ENCODE measurements at regions not wholly inside any gene's neighbourhood (a gene's known extent, or its start where the extent isn't known, plus 50 kb on each side); places are given as distances from the start of the nearest gene placed in this dataset.

DNA sequence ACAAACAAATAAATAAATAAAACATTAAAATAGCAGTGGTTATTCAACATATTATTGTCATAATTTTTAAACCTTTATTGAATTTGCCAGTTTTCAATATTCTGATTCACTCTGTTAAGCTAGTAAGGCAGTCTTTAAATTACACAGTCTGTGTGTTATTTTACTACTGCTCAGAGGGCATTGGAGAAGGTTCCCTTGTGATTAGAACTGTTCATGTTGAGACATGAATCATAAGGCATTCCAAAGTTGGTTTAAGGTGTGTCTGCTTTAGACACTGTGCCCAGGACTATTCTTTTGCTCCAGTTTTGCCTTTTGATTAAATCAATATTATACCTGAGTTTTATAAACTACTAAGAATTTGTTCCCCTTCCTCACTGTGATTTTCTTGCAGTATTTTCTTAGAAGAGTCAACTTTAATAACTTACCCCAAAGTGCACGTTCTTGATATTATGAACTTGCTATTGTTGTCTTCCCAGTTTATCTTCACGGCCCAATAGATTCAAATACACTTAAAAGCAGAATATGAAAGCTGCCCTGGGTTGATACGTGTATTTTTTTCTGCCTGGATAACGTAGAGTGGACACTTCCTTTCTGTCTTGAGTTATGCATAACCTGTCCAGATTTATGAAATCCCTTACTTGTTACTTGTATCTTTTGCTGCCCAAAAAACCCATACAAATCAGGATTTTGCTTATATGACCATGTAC, 105.3 kb upstream of the BCAT1 start:
- no peaks in the 10 kb centered on the region for H3K9me2 ChIP-seq (ENCODE audit: insufficient read depth)
- TF ChIP-seq, protein P1, sequence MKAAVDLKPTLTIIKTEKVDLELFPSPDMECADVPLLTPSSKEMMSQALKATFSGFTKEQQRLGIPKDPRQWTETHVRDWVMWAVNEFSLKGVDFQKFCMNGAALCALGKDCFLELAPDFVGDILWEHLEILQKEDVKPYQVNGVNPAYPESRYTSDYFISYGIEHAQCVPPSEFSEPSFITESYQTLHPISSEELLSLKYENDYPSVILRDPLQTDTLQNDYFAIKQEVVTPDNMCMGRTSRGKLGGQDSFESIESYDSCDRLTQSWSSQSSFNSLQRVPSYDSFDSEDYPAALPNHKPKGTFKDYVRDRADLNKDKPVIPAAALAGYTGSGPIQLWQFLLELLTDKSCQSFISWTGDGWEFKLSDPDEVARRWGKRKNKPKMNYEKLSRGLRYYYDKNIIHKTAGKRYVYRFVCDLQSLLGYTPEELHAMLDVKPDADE (IDR thresholded peaks at IDR 0.05) = no peak
- TF ChIP-seq, protein P2, sequence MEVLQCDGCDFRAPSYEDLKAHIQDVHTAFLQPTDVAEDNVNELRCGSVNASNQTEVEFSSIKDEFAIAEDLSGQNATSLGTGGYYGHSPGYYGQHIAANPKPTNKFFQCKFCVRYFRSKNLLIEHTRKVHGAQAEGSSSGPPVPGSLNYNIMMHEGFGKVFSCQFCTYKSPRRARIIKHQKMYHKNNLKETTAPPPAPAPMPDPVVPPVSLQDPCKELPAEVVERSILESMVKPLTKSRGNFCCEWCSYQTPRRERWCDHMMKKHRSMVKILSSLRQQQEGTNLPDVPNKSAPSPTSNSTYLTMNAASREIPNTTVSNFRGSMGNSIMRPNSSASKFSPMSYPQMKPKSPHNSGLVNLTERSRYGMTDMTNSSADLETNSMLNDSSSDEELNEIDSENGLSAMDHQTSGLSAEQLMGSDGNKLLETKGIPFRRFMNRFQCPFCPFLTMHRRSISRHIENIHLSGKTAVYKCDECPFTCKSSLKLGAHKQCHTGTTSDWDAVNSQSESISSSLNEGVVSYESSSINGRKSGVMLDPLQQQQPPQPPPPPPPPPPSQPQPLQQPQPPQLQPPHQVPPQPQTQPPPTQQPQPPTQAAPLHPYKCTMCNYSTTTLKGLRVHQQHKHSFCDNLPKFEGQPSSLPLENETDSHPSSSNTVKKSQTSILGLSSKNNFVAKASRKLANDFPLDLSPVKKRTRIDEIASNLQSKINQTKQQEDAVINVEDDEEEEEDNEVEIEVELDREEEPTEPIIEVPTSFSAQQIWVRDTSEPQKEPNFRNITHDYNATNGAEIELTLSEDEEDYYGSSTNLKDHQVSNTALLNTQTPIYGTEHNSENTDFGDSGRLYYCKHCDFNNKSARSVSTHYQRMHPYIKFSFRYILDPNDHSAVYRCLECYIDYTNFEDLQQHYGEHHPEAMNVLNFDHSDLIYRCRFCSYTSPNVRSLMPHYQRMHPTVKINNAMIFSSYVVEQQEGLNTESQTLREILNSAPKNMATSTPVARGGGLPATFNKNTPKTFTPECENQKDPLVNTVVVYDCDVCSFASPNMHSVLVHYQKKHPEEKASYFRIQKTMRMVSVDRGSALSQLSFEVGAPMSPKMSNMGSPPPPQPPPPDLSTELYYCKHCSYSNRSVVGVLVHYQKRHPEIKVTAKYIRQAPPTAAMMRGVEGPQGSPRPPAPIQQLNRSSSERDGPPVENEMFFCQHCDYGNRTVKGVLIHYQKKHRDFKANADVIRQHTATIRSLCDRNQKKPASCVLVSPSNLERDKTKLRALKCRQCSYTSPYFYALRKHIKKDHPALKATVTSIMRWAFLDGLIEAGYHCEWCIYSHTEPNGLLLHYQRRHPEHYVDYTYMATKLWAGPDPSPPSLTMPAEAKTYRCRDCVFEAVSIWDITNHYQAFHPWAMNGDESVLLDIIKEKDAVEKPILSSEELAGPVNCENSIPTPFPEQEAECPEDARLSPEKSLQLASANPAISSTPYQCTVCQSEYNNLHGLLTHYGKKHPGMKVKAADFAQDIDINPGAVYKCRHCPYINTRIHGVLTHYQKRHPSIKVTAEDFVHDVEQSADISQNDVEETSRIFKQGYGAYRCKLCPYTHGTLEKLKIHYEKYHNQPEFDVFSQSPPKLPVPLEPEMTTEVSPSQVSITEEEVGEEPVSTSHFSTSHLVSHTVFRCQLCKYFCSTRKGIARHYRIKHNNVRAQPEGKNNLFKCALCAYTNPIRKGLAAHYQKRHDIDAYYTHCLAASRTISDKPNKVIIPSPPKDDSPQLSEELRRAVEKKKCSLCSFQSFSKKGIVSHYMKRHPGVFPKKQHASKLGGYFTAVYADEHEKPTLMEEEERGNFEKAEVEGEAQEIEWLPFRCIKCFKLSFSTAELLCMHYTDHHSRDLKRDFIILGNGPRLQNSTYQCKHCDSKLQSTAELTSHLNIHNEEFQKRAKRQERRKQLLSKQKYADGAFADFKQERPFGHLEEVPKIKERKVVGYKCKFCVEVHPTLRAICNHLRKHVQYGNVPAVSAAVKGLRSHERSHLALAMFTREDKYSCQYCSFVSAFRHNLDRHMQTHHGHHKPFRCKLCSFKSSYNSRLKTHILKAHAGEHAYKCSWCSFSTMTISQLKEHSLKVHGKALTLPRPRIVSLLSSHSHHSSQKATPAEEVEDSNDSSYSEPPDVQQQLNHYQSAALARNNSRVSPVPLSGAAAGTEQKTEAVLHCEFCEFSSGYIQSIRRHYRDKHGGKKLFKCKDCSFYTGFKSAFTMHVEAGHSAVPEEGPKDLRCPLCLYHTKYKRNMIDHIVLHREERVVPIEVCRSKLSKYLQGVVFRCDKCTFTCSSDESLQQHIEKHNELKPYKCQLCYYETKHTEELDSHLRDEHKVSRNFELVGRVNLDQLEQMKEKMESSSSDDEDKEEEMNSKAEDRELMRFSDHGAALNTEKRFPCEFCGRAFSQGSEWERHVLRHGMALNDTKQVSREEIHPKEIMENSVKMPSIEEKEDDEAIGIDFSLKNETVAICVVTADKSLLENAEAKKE (CRISPR knock-in tag; IDR thresholded peaks at IDR 0.05) = no peak
- no peak for TF ChIP-seq CREB1 (CRISPR knock-in tag; IDR thresholded peaks at IDR 0.05; ENCODE audit: low read depth)
- TF ChIP-seq JUNB (IDR thresholded peaks at IDR 0.05; ENCODE audit: unreplicated experiment) = no peak
- no peak for TF ChIP-seq ZNF114 (CRISPR knock-in tag; IDR thresholded peaks at IDR 0.05)
- TF ChIP-seq EZH2phosphoT487 (IDR thresholded peaks at IDR 0.05; ENCODE audit: unreplicated experiment) = no peak
- TF ChIP-seq NANOG (IDR thresholded peaks at IDR 0.05; ENCODE audit: borderline replicate concordance) = no peak
- TF ChIP-seq POLR2AphosphoS5 (IDR thresholded peaks at IDR 0.05; ENCODE audit: low read depth) = no peak
- no peak for TF ChIP-seq ZNF331 (CRISPR knock-in tag; IDR thresholded peaks at IDR 0.05; ENCODE audit: low read depth)
- TF ChIP-seq STAT1 (IDR thresholded peaks at IDR 0.05; ENCODE audit: unreplicated experiment) = no peak
- TF ChIP-seq, protein P3, sequence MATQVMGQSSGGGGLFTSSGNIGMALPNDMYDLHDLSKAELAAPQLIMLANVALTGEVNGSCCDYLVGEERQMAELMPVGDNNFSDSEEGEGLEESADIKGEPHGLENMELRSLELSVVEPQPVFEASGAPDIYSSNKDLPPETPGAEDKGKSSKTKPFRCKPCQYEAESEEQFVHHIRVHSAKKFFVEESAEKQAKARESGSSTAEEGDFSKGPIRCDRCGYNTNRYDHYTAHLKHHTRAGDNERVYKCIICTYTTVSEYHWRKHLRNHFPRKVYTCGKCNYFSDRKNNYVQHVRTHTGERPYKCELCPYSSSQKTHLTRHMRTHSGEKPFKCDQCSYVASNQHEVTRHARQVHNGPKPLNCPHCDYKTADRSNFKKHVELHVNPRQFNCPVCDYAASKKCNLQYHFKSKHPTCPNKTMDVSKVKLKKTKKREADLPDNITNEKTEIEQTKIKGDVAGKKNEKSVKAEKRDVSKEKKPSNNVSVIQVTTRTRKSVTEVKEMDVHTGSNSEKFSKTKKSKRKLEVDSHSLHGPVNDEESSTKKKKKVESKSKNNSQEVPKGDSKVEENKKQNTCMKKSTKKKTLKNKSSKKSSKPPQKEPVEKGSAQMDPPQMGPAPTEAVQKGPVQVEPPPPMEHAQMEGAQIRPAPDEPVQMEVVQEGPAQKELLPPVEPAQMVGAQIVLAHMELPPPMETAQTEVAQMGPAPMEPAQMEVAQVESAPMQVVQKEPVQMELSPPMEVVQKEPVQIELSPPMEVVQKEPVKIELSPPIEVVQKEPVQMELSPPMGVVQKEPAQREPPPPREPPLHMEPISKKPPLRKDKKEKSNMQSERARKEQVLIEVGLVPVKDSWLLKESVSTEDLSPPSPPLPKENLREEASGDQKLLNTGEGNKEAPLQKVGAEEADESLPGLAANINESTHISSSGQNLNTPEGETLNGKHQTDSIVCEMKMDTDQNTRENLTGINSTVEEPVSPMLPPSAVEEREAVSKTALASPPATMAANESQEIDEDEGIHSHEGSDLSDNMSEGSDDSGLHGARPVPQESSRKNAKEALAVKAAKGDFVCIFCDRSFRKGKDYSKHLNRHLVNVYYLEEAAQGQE (IDR thresholded peaks at IDR 0.05; ENCODE audit: unreplicated experiment) = no peak
- TF ChIP-seq, protein P4, sequence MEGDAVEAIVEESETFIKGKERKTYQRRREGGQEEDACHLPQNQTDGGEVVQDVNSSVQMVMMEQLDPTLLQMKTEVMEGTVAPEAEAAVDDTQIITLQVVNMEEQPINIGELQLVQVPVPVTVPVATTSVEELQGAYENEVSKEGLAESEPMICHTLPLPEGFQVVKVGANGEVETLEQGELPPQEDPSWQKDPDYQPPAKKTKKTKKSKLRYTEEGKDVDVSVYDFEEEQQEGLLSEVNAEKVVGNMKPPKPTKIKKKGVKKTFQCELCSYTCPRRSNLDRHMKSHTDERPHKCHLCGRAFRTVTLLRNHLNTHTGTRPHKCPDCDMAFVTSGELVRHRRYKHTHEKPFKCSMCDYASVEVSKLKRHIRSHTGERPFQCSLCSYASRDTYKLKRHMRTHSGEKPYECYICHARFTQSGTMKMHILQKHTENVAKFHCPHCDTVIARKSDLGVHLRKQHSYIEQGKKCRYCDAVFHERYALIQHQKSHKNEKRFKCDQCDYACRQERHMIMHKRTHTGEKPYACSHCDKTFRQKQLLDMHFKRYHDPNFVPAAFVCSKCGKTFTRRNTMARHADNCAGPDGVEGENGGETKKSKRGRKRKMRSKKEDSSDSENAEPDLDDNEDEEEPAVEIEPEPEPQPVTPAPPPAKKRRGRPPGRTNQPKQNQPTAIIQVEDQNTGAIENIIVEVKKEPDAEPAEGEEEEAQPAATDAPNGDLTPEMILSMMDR (conservative IDR thresholded peaks at IDR 0.05; ENCODE audit: low read depth in 2 of 2) = no peak
- TF ChIP-seq EZH2 (IDR thresholded peaks at IDR 0.05; ENCODE audit: low read depth, unreplicated experiment) = no peak
- Mint-ChIP-seq H3K36me3 (ENCODE audit: low read depth) (no peaks in the 10 kb centered on the region), H3K27me3 (ENCODE audit: insufficient read depth, low read depth, poor library complexity) (no peaks in the 10 kb centered on the region), H3K27ac (no peak overlapping the region), H3K4me3 (no peak overlapping the region), H3K4me1 (peaks cover 8% of the 10 kb centered on the region), H3K9me3 (no peaks in the 10 kb centered on the region)
- no peaks in the 10 kb centered on the region for H3K79me2 ChIP-seq (replicated peaks; ENCODE audit: insufficient read depth)
- H4K20me1 ChIP-seq (replicated peaks; ENCODE audit: insufficient read depth) = no peaks in the 10 kb centered on the region
- peak overlapping the region; percentile 24; the same call in 1 of the 2 replicates for H2AFZ ChIP-seq
- no peaks in the 10 kb centered on the region for H3K36me3 ChIP-seq (ENCODE audit: insufficient read depth)
- no peak overlapping the region for H3K4me3 ChIP-seq
- no peak for DNase-seq (ENCODE audit: low spot score)
- no peak for ATAC-seq
- H3K4me1 ChIP-seq (ENCODE audit: insufficient read depth) = peaks cover 7% of the 10 kb centered on the region; the same call in 1 of the 2 replicates
- H3K27ac ChIP-seq (ENCODE audit: low read depth) = no peak overlapping the region
- no peaks in the 10 kb centered on the region for H3F3A ChIP-seq (replicated peaks; ENCODE audit: low read depth)
- H3K27me3 ChIP-seq (ENCODE audit: insufficient read depth) = no peaks in the 10 kb centered on the region
- no peak overlapping the region for H3K4me2 ChIP-seq

All from GM23338 (cell line).